HepG2 (cell line): ENCODE measurements at regions not wholly inside any gene's neighbourhood (a gene's known extent, or its start where the extent isn't known, plus 50 kb on each side); places are given as distances from the start of the nearest gene placed in this dataset.

ENCODE experiments used
- ATAC-seq: fragments of 200-7000 bp; cut with Tn5 transposase; 3 replicates; pipeline ENCODE4 v1.9.1; 2020; ENCODE audit warnings: mild to moderate bottlenecking, moderate library complexity
- BruUV-seq: library from RNA; stranded (reverse); fragments of 400-500 nt; replicated peaks from 2 replicates; lab custom pipeline; 2021; lab: Mats Ljungman, UMichigan
- CTCF ChIA-PET: fragments of 300-600 bp; formaldehyde crosslinking; extraction: SDS; loops from one replicate; lab custom pipeline; 2021; ENCODE audit warnings: low total read pairs, inconsistent platforms, low intra/inter-chr PET ratio; lab: Yijun Ruan, JAX
- POLR2A ChIA-PET: fragments of 350-600 bp; sonication (Branson Sonifier 250); formaldehyde crosslinking; loops from one replicate; lab custom pipeline; 2020; ENCODE audit warnings: antibody characterized with exemption, inconsistent platforms; lab: Yijun Ruan, JAX
- DNase-seq: peaks from one replicate; pipeline ENCODE4 v3.0.0-alpha.2; 2015; ENCODE audit warnings: low spot score
- FAIRE-seq: peaks from 3 replicates; lab custom pipeline; 2011; peaks lifted over from hg19 to GRCh38; lab: Jason Lieb, UNC
- H2AFZ ChIP-seq: one replicate; pipeline ENCODE4 v1.6.1; 2011; ENCODE audit warnings: low read length, inconsistent platforms
- H3K27ac ChIP-seq: fragments of 300-600 bp; 3 replicates; pipeline ENCODE4 v1.8.0; 2011; ENCODE audit warnings: mixed run types, mild to moderate bottlenecking, mixed read lengths, low read length, inconsistent platforms; ENCODE audit not compliant: insufficient read depth; ENCODE audit errors: extremely low read length
- H3K27me3 ChIP-seq, 2 experiments: fragments of 200-600 bp in 1 of 2; 2 replicates in 1 of 2; 3 replicates in 1 of 2; pipeline versions ENCODE4 v1.6.0 to v1.8.0; 2011; ENCODE audit warnings: low read length in 2 of 2, mild to moderate bottlenecking in 2 of 2, moderate library complexity in 2 of 2, inconsistent platforms in 1 of 2; ENCODE audit not compliant: insufficient read depth in 2 of 2, control insufficient read depth in 1 of 2
- H3K36me3 ChIP-seq, 2 experiments: fragments of 200-600 bp in 1 of 2; replicated peaks in 1 of 2; 2 replicates in 1 of 2; 3 replicates in 1 of 2; pipeline versions ENCODE4 v1.5.1 to v1.8.0; 2011; ENCODE audit warnings: low read length in 2 of 2, inconsistent platforms in 1 of 2; ENCODE audit not compliant: insufficient read depth in 2 of 2, control insufficient read depth in 1 of 2
- H3K4me1 ChIP-seq: 2 replicates; pipeline ENCODE4 v1.5.1; 2012; ENCODE audit warnings: low read length, inconsistent platforms; ENCODE audit not compliant: insufficient read depth
- H3K4me2 ChIP-seq: 2 replicates; pipeline ENCODE4 v1.6.0; 2011; ENCODE audit warnings: low read depth, low read length, inconsistent platforms
- H3K4me3 ChIP-seq, 3 experiments: fragments of 200-600 bp in 1 of 3; sonication (generic), shearing (Covaris generic) in 1 of 3; replicated peaks in 1 of 3; 2 replicates each; pipeline ENCODE4 v1.5.1; 2011 to 2016; ENCODE audit warnings: low read length in 3 of 3, inconsistent platforms in 2 of 3, low read depth in 2 of 3, mild to moderate bottlenecking in 2 of 3, control low read depth in 1 of 3, mixed read lengths in 1 of 3; ENCODE audit not compliant: insufficient read depth in 1 of 3
- H3K79me2 ChIP-seq: one replicate; pipeline ENCODE4 v1.6.1; 2011; ENCODE audit warnings: low read length, inconsistent platforms; ENCODE audit not compliant: insufficient read depth
- H3K9ac ChIP-seq: 2 replicates; pipeline ENCODE4 v1.6.0; 2011; ENCODE audit warnings: mild to moderate bottlenecking, low read depth, low read length, inconsistent platforms; ENCODE audit not compliant: insufficient read depth
- H3K9me3 ChIP-seq: 2 replicates; pipeline ENCODE4 v1.5.1; 2012; ENCODE audit warnings: mild to moderate bottlenecking, low read length
- H4K20me1 ChIP-seq: 2 replicates; pipeline ENCODE4 v1.6.0; 2011; ENCODE audit warnings: inconsistent platforms, mild to moderate bottlenecking, low read length, moderate library complexity; ENCODE audit not compliant: insufficient read depth
- EHMT2 ChIP-seq: fragments of 200-600 bp; sonication (generic); IDR thresholded peaks from 2 replicates; pipeline ENCODE4 v1.7.0; 2017; ENCODE audit warnings: antibody characterized with exemption, low read depth, low read length, borderline replicate concordance
- GATA4 ChIP-seq: sonication (generic); IDR thresholded peaks from 2 replicates; pipeline ENCODE4 v1.6.1; 2016; ENCODE audit warnings: antibody characterized with exemption, low read depth, borderline replicate concordance
- KDM5B ChIP-seq: sonication (generic); formaldehyde crosslinking; IDR thresholded peaks from 2 replicates; pipeline ENCODE4 v1.4.0; 2020; ENCODE audit warnings: missing genetic modification reagents, mild to moderate bottlenecking, borderline replicate concordance
- MYNN ChIP-seq: sonication (generic); formaldehyde crosslinking; IDR thresholded peaks from 2 replicates; pipeline ENCODE4 v1.4.0; 2020; ENCODE audit warnings: mild to moderate bottlenecking, low read depth, missing genetic modification reagents
- SAP130 ChIP-seq: IDR thresholded peaks from 2 replicates; pipeline ENCODE4 v1.6.1; 2016; ENCODE audit warnings: low read depth
- SMAD1 ChIP-seq: sonication (generic); formaldehyde crosslinking; IDR thresholded peaks from 2 replicates; pipeline ENCODE4 v1.4.0; 2020; ENCODE audit warnings: missing genetic modification reagents, low read depth, mild to moderate bottlenecking, borderline replicate concordance
- ZBTB37 ChIP-seq: sonication (generic); formaldehyde crosslinking; IDR thresholded peaks from 2 replicates; pipeline ENCODE4 v1.4.0; 2020; ENCODE audit warnings: mild to moderate bottlenecking, missing genetic modification reagents
- ZKSCAN8 ChIP-seq: IDR thresholded peaks from 2 replicates; pipeline ENCODE4 v1.6.1; 2016; ENCODE audit warnings: borderline replicate concordance, missing genetic modification reagents, missing compliant biosample characterization
- ZNF207 ChIP-seq: fragments of 450-650 bp; IDR thresholded peaks from 2 replicates; pipeline ENCODE4 v1.6.1; 2016; ENCODE audit warnings: antibody characterized with exemption, borderline replicate concordance
- ZNF567 ChIP-seq: sonication (generic); formaldehyde crosslinking; IDR thresholded peaks from 2 replicates; pipeline ENCODE4 v1.8.1; 2023; ENCODE audit warnings: mild to moderate bottlenecking, missing genetic modification reagents, borderline replicate concordance
- ZNF569 ChIP-seq: sonication (generic); formaldehyde crosslinking; IDR thresholded peaks from 2 replicates; pipeline ENCODE4 v1.5.0; 2020; ENCODE audit warnings: mild to moderate bottlenecking, missing genetic modification reagents, moderate library complexity, borderline replicate concordance
- ZNF570 ChIP-seq: sonication (generic); formaldehyde crosslinking; IDR thresholded peaks from 2 replicates; pipeline ENCODE4 v1.4.0; 2020; ENCODE audit warnings: mild to moderate bottlenecking, missing genetic modification reagents, borderline replicate concordance
- ZNF652 ChIP-seq: IDR thresholded peaks from 2 replicates; pipeline ENCODE4 v1.6.1; 2016; ENCODE audit warnings: low read depth, borderline replicate concordance
- ZSCAN31 ChIP-seq: sonication (generic); formaldehyde crosslinking; IDR thresholded peaks from 2 replicates; pipeline ENCODE4 v1.5.0; 2020; ENCODE audit warnings: low read depth, mild to moderate bottlenecking, missing genetic modification reagents
- WGBS: methylation state at CpG from one replicate; pipeline ENCODE4 v1.1.6; 2017; ENCODE audit warnings: low lambda C conversion rate; 5-methylcytosine and 5-hydroxymethylcytosine counted together
- in situ Hi-C: cut with HindIII; loops from 2 replicates; pipeline ENCODE4 v1.10.0; 2017; ENCODE audit warnings: low pct_unique_long_range_greater_than_20kb; ENCODE audit not compliant: extremely low pct_ligation_motif_present
- intact Hi-C: fragments of 100-400 bp; cut with micrococcal nuclease; formaldehyde crosslinking; loops from one replicate; pipeline ENCODE4 v1.10.0; 2022; ENCODE audit not compliant: unreplicated experiment

GRCh38 chr5:68148096-68148495, 67.5 kb upstream of the PIK3R1 start:
- Histone ChIP-seq H3K4me3 (no peak overlapping the region), H3K27me3 (peaks cover 0 to 8% of the 10 kb centered on the region in 2 experiments; a peak in 2 of 5 replicates), H4K20me1 (no peaks in the 10 kb centered on the region), H3K9me3 (no peaks in the 10 kb centered on the region), H3K79me2 (no peaks in the 10 kb centered on the region), H3K27ac (no peak overlapping the region), H3K9ac (no peak overlapping the region), H3K4me1 (peaks cover 7% of the 10 kb centered on the region; the same call in 1 of the 2 replicates), H3K36me3 (no peaks in the 10 kb centered on the region), H2AFZ (no peak overlapping the region), H3K4me2 (no peak overlapping the region)
- WGBS, result 33% methylated on average over 3 of the region's 3 CpGs
- intact Hi-C loops (no loop called here), in situ Hi-C loops (no loop called here)
- BruUV-seq, result no TSS peak
- ChIA-PET CTCF (no interaction called here), POLR2A (no interaction called here)
- no peak for FAIRE-seq
- ATAC-seq, result no peak
- DNase-seq, result no peak
- TF ChIP-seq ZNF567 (CRISPR knock-in tag), result no peak
- TF ChIP-seq GATA4, result no peak
- no peak for TF ChIP-seq KDM5B (CRISPR knock-in tag)
- TF ChIP-seq ZNF569 (CRISPR knock-in tag), result no peak
- no peak for TF ChIP-seq ZBTB37 (CRISPR knock-in tag)
- TF ChIP-seq MYNN, result no peak
- TF ChIP-seq ZNF207, result no peak
- no peak for TF ChIP-seq SAP130 (CRISPR knock-in tag)
- no peak for TF ChIP-seq ZSCAN31
- TF ChIP-seq ZNF652 (CRISPR knock-in tag), result no peak
- TF ChIP-seq ZNF570 (CRISPR knock-in tag), result no peak
- TF ChIP-seq ZKSCAN8 (CRISPR knock-in tag), result no peak
- no peak for TF ChIP-seq EHMT2
- no peak for TF ChIP-seq SMAD1 (CRISPR knock-in tag)
